Left cardiac atrium (tissue), 4 donors: ENCODE measurements at regions not wholly inside any gene's neighbourhood (a gene's known extent, or its start where the extent isn't known, plus 50 kb on each side); places are given as distances from the start of the nearest gene placed in this dataset.
A peak's percentile ranks its signal among the peaks of the same experiment; 100 is the strongest.

ENCODE experiments used
- ATAC-seq, 2 donors: fragments of 200-7000 bp; cut with Tn5 transposase; one replicate each; pipeline ENCODE4 v1.9.1; 2020; ENCODE audit warnings: mild to moderate bottlenecking in 2 of 2, moderate library complexity in 2 of 2
- DNase-seq: peaks from one replicate; pipeline ENCODE4 v3.0.0-alpha.2; 2020
- intact Hi-C, 2 donors: fragments of 100-400 bp; cut with DNase I; formaldehyde crosslinking; loops; one replicate each; pipeline versions ENCODE4 v1.14.1 to v1.15.1; 2022 to 2023
- donor health status: DM: no; HTN: yes; CAD: no.
- donor health status: DM: no; HTN: yes; CAD: no; lungs with severe emphysema.
- donor health status: DM: yes; HTN: yes; CAD: no.
- donor health status: Dilated cardiomyopathy.

DNA sequence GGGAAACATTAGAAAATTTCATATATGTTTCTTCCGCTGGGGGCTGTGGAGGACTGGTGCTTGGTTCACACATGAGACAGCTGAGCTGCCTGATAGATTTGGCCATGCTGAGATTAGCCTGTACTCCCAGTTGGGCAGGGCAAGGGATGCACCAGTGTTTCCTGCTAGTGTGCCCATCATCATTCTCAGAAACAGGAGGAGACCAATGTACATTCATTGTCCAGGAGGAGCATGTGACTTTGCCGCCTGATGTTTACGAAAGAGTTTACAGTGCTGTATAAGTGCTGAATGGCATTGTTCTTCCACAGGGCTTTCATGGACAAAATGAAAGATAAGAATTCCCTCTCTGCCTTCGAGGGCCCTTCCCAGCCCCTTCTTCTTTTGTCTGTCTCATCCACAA lies 311.1 kb upstream of the THBS1 start:
- ATAC-seq (no peak), DNase-seq (no peak)
- intact Hi-C loops = no loop called here

- ATAC-seq (no peak), DNase-seq (no peak)
- intact Hi-C loops = no loop called here
Observed at GRCh38 chr15:39270221-39270855, 310.5 kb upstream of the THBS1 start.

GRCh38 chr15:39270934-39271333 lies 309.9 kb upstream of the THBS1 start:
- no peak for DNase-seq
- ATAC-seq = peak in 1 of 2 donors; percentile 39
- intact Hi-C loops = no loop called here

DNA sequence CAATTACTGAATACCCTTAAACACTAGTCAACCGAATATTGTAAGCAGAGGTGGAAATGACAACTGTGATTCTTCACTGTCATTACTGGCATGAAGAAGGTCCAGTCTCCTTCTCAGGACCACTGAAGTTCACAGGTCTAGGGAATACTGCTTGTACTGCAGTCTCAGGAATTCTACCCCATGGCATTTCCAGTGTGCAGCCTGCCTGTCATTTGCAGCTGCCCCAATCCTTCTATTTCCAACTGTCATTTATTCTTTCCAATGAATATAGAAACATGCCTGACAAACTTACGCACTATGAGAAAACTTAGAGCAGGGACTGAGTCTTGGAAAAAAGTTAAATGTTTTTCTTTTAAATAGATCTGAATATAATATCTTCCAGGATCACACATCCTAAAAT lies 308.0 kb upstream of the THBS1 start:
- intact Hi-C loops = no loop called here
- ATAC-seq (no peak), DNase-seq (no peak)

DNA sequence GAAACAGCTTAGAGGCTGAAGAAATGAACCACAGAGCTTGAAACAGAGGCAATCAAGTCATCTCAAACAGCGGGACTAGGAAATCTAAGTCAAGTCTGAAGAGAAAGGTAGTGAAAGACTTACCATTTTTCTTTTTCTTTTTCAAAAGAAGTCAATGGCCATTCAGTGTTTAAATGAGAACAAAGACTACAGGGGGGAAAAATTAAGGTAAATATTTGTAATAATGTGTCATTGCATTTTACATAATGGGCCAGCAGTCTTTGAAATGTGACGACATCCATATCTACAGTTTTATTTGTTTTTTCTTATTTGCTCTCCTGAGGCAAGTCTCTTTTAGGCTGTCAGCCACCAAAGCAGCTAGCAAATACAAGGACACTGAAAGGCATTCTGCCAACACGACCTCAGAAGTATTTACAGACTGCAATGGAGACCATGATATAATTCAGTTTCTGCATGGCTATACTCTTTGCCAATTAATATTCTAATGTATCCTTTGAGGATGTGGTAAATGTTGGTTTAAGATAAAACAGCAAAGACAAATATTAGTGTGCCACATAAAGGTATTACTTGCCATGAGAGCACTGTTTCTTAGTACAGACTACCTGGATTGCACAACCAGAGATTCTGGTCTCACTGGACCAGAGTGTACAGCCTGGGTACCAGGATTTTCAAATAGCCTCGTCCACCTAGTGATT lies 307.0 kb upstream of the THBS1 start:
- ATAC-seq (no peak), DNase-seq (no peak)
- intact Hi-C loops = no loop called here

DNA sequence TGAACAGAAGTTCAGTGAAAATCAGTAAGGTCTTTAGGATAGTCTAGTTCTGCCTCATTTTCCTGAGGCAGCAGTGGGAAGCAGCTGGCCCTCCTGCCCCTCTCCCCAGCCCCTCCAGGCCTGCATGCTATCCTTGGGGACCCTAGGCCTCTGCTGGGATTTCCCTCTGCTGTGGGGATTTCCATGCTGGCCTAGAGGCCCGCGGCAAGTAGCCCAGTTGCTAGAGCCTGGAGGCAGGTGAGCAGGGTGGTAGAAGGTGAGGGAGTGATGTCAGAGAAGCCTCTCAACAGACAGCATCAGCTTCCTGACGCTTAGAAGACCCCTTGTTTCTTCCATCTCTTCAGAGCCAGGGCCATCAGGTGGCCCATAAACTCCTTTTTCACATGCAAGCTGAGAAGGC lies 305.8 kb upstream of the THBS1 start:
- no peak for ATAC-seq

GRCh38 chr15:39279311-39279710 lies 301.6 kb upstream of the THBS1 start:
- DNase-seq (no peak), ATAC-seq (no peak)
- intact Hi-C loops = no loop called here

More for the DNA sequence above, 305.8 kb upstream of the THBS1 start:
- intact Hi-C loops = no loop called here
- no peak for DNase-seq

- ATAC-seq = no peak
- intact Hi-C loops = no loop called here
- no peak for DNase-seq
Observed at GRCh38 chr15:39281094-39281493, 299.8 kb upstream of the THBS1 start.

- DNase-seq (no peak), ATAC-seq (no peak)
- intact Hi-C loops = no loop called here
Observed at GRCh38 chr15:39282663-39283208, 298.1 kb upstream of the THBS1 start.

DNA sequence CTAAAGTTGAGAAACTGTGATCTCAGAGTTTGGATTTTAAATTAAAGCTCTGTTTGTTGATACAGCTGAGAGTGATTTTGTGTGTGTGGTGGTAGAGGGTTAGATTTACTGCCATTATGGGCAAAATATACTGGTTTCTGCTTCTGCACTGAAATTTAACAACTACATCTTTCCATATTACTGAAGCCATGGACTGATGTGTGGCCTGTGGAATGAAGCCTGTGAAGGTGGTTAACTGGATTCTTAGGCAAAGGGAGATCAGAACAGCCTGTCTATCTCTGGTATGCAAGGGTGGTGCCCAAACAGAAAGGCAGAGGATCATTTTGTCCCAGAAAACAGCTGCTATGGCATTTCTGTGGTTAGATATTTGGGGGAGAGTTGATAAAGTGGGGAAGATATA lies 297.3 kb upstream of the THBS1 start:
- intact Hi-C loops = no loop called here
- DNase-seq (no peak), ATAC-seq (no peak)

GRCh38 chr15:39285071-39285470 lies 295.8 kb upstream of the THBS1 start:
- no peak for DNase-seq
- intact Hi-C loops = no loop called here
- peak in 1 of 2 donors; percentile 41 for ATAC-seq

GRCh38 chr15:39285663-39286062 lies 295.2 kb upstream of the THBS1 start:
- no peak for ATAC-seq
- intact Hi-C loops = no loop called here
- no peak for DNase-seq

GRCh38 chr15:39286706-39287105 lies 294.2 kb upstream of the THBS1 start:
- ATAC-seq = no peak
- no peak for DNase-seq
- intact Hi-C loops = no loop called here

- no peak for ATAC-seq
- no peak for DNase-seq
- intact Hi-C loops = no loop called here
Observed at GRCh38 chr15:39287322-39288195, 293.3 kb upstream of the THBS1 start.

- DNase-seq (no peak), ATAC-seq (no peak)
- intact Hi-C loops = no loop called here
Observed at GRCh38 chr15:39290711-39291435, 290.0 kb upstream of the THBS1 start.

DNA sequence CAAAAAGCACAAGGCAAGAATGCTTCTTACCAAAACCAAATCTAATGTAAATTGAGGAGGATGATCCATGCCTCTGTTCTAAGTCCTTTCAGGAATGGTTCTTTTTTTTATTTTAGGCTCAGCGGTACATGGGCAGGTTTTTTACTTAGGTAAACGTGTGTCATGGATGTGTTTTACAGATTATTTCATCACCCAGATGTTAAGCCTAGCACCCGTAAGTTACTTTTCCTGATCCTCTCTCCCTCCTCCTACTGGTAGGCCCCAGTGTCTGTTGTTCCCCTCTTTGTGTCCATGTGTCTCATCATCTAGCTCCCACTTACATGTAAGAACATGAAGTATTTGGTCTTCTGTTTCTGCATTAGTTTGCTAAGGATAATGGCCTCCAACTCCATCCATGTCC lies 289.2 kb upstream of the THBS1 start:
- DNase-seq = no peak
- intact Hi-C loops = no loop called here
- ATAC-seq = no peak

DNA sequence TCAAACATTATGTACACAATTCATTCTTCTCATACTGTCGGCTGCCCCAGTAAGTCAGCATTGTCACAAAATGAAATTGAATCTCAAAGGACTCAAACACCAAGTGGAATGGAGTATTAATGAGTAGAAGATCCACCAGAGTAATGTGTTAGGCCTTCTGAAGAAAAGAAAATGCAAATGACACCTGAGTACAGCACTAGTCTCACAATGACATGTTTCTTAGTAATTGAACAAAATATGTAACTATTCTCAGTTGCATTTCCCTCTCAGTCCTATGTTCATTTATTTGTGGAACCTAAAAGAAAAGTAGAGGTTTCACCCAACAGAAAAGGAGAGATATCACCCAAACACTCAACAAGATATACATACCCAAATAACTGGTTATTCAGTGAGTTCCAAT lies 283.9 kb upstream of the THBS1 start:
- intact Hi-C loops = no loop called here
- no peak for DNase-seq
- no peak for ATAC-seq

DNA sequence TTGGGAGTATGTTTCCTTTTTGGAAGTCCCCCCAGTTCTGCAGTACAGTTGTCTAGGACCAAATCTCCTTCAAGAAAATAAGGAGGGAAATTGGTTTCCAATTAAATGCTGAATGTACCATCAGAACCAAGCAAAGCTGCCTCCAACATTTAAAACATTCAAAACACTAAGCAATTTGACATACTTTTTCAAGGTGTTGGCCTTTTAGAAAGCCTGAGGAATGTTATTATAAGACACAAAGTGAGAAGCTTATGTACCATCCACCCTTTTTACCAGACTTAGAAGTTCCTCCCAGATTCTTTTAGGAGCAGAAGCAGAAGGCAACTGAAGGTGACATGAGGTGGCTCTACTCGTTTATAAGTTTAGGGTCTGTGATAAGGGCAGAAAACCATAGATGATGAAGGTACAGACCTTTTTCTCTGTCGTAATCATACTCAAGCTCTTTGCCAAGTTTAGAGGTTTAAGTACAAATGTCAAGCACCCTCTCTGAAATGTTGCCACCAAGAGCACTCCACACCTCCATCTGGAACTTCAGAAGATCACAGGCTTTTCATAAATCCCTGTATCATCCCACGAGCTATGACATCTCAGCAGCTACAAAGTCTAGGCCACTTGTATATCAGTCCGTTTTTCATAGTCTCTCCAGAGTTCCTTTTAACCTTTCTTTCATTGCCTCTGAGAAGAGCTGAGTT lies 282.5 kb upstream of the THBS1 start:
- intact Hi-C loops = no loop called here
- ATAC-seq = no peak
- DNase-seq = no peak
